OCI-LY3 (cell line): ENCODE measurements at regions not wholly inside any gene's neighbourhood (a gene's known extent, or its start where the extent isn't known, plus 50 kb on each side); places are given as distances from the start of the nearest gene placed in this dataset.

Experiments
- H2AFZ ChIP-seq: fragments of 200-600, 300-600 bp; shearing (Covaris generic); 2 replicates; pipeline ENCODE4 v1.6.0; 2014; ENCODE audit warnings: antibody characterized with exemption, low read depth, low read length
- H3K27ac ChIP-seq: fragments of 200-600, 300-600 bp; sonication (generic); 2 replicates; pipeline ENCODE4 v1.5.1; 2014; ENCODE audit warnings: mild to moderate bottlenecking, low read length, moderate library complexity, mixed read lengths
- H3K27me3 ChIP-seq: fragments of 200-600, 300-600 bp; sonication (generic); 2 replicates; pipeline ENCODE4 v1.6.1; 2014; ENCODE audit warnings: low read depth, low read length, mixed read lengths
- H3K36me3 ChIP-seq: fragments of 200-600, 300-600 bp; sonication (generic); replicated peaks from 2 replicates; pipeline ENCODE3; 2014; ENCODE audit warnings: low read depth, low read length, mixed read lengths
- H3K4me1 ChIP-seq: fragments of 300-600, 200-600 bp; sonication (generic); 2 replicates; pipeline ENCODE4 v1.6.1; 2014; ENCODE audit warnings: low read length, mixed read lengths
- H3K4me2 ChIP-seq: fragments of 200-600, 300-600 bp; sonication (generic); 2 replicates; pipeline ENCODE4 v1.6.1; 2014; ENCODE audit warnings: low read length, mixed read lengths
- H3K4me3 ChIP-seq: fragments of 300-600, 200-600 bp; sonication (generic); 2 replicates; pipeline ENCODE4 v1.5.1; 2014; ENCODE audit warnings: antibody characterized with exemption, mild to moderate bottlenecking, low read length, moderate library complexity
- H3K79me2 ChIP-seq: fragments of 300-600, 200-600 bp; shearing (Covaris generic); 2 replicates; pipeline ENCODE4 v1.6.1; 2014; ENCODE audit warnings: mild to moderate bottlenecking, low read length, mixed read lengths
- H3K9ac ChIP-seq: fragments of 300-600, 200-600 bp; shearing (Covaris generic); 2 replicates; pipeline ENCODE4 v1.6.0; 2014; ENCODE audit warnings: mild to moderate bottlenecking, low read length, moderate library complexity
- H3K9me3 ChIP-seq: fragments of 200-600, 300-600 bp; shearing (Covaris generic); 2 replicates; pipeline ENCODE4 v1.6.1; 2014; ENCODE audit warnings: low read length, mixed read lengths; ENCODE audit not compliant: insufficient read depth
- H4K20me1 ChIP-seq: fragments of 200-600, 300-600 bp; sonication (generic); 2 replicates; pipeline ENCODE4 v1.6.1; 2016; ENCODE audit warnings: low read length, mixed read lengths; ENCODE audit not compliant: insufficient read depth
- CTCF ChIP-seq: fragments of 200-600, 300-600 bp; sonication (generic); IDR thresholded peaks from 2 replicates; pipeline ENCODE4 v1.5.1; 2014; ENCODE audit warnings: antibody characterized with exemption, low read length, low read depth
- EZH2phosphoT487 ChIP-seq: fragments of 200-600 bp; shearing (Covaris generic); IDR thresholded peaks from 2 replicates; pipeline ENCODE4 v1.6.1; 2018; ENCODE audit warnings: antibody characterized with exemption, mixed run types, low read depth

GRCh38 chr6:147776631-147777213 is 268.2 kb downstream of the SAMD5 start:
- H3K9ac ChIP-seq, result no peak overlapping the region
- no peaks in the 10 kb centered on the region for H3K79me2 ChIP-seq
- H3K4me1 ChIP-seq, result no peaks in the 10 kb centered on the region
- H3K27ac ChIP-seq, result no peak overlapping the region
- TF ChIP-seq EZH2phosphoT487 (no peak), CTCF (no peak)
- H3K9me3 ChIP-seq, result no peaks in the 10 kb centered on the region
- H2AFZ ChIP-seq, result no peak overlapping the region
- H3K27me3 ChIP-seq, result no peaks in the 10 kb centered on the region
- H3K4me3 ChIP-seq, result no peak overlapping the region
- no peaks in the 10 kb centered on the region for H4K20me1 ChIP-seq
- H3K4me2 ChIP-seq, result no peak overlapping the region
- no peaks in the 10 kb centered on the region for H3K36me3 ChIP-seq

GRCh38 chr6:147779624-147780023 is 271.1 kb downstream of the SAMD5 start:
- TF ChIP-seq EZH2phosphoT487 (no peak), CTCF (no peak)
- Histone ChIP-seq H3K4me2 (no peak overlapping the region), H3K79me2 (no peaks in the 10 kb centered on the region), H2AFZ (no peak overlapping the region), H3K27ac (no peak overlapping the region), H3K4me1 (no peaks in the 10 kb centered on the region), H3K9me3 (no peaks in the 10 kb centered on the region), H3K36me3 (no peaks in the 10 kb centered on the region), H4K20me1 (no peaks in the 10 kb centered on the region), H3K4me3 (no peak overlapping the region), H3K9ac (no peak overlapping the region), H3K27me3 (no peaks in the 10 kb centered on the region)

GRCh38 chr6:147782302-147782701 is 273.8 kb downstream of the SAMD5 start:
- H4K20me1 ChIP-seq, result no peaks in the 10 kb centered on the region
- H3K9ac ChIP-seq, result no peak overlapping the region
- H3K79me2 ChIP-seq, result no peaks in the 10 kb centered on the region
- H3K4me3 ChIP-seq, result no peak overlapping the region
- no peak overlapping the region for H3K4me2 ChIP-seq
- TF ChIP-seq EZH2phosphoT487, result no peak
- TF ChIP-seq CTCF, result no peak
- no peaks in the 10 kb centered on the region for H3K9me3 ChIP-seq
- no peaks in the 10 kb centered on the region for H3K36me3 ChIP-seq
- no peak overlapping the region for H2AFZ ChIP-seq
- H3K4me1 ChIP-seq, result no peaks in the 10 kb centered on the region
- no peaks in the 10 kb centered on the region for H3K27me3 ChIP-seq
- no peak overlapping the region for H3K27ac ChIP-seq

GRCh38 chr6:147784371-147784770 is 275.9 kb downstream of the SAMD5 start:
- Histone ChIP-seq H3K4me3 (no peak overlapping the region), H3K36me3 (no peaks in the 10 kb centered on the region), H2AFZ (no peak overlapping the region), H3K27ac (no peak overlapping the region), H3K9me3 (no peaks in the 10 kb centered on the region), H3K9ac (no peak overlapping the region), H3K27me3 (no peaks in the 10 kb centered on the region), H3K79me2 (no peaks in the 10 kb centered on the region), H3K4me2 (no peak overlapping the region), H4K20me1 (no peaks in the 10 kb centered on the region), H3K4me1 (no peaks in the 10 kb centered on the region)
- TF ChIP-seq EZH2phosphoT487 (no peak), CTCF (no peak)
